ENCODE measurements at regions not wholly inside any gene's neighbourhood (a gene's known extent, or its start where the extent isn't known, plus 50 kb on each side); places are given as distances from the start of the nearest gene placed in this dataset.

DNA sequence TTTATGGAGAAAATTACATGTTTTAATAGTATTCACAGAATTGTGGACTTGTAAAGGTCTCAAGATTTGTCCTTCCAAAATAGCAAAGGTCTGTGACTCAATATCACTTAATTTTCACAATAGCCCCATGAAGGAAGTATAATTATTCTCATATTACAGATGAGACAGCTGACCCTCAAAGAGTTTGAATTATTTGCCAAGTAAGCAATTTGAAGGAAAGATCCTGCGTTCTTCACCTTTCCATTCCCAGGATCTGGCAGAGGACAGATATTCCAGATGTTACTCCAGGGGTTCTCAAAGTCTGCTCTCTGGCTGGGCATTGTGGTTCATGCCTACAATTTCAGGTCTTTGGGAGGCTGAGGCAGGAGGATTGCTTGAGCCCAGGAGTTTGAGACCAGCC, 559.4 kb upstream of the AUTS2 start:
- TF ChIP-seq, protein P1, sequence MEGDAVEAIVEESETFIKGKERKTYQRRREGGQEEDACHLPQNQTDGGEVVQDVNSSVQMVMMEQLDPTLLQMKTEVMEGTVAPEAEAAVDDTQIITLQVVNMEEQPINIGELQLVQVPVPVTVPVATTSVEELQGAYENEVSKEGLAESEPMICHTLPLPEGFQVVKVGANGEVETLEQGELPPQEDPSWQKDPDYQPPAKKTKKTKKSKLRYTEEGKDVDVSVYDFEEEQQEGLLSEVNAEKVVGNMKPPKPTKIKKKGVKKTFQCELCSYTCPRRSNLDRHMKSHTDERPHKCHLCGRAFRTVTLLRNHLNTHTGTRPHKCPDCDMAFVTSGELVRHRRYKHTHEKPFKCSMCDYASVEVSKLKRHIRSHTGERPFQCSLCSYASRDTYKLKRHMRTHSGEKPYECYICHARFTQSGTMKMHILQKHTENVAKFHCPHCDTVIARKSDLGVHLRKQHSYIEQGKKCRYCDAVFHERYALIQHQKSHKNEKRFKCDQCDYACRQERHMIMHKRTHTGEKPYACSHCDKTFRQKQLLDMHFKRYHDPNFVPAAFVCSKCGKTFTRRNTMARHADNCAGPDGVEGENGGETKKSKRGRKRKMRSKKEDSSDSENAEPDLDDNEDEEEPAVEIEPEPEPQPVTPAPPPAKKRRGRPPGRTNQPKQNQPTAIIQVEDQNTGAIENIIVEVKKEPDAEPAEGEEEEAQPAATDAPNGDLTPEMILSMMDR (IDR thresholded peaks at IDR 0.05): no peak
- TF ChIP-seq POLR2AphosphoS5 (IDR thresholded peaks at IDR 0.05) (no peak), EP300 (IDR thresholded peaks at IDR 0.05) (no peak), POLR2A (IDR thresholded peaks at IDR 0.05) (no peak)
